Endothelial cell of hepatic sinusoid (primary cell): ENCODE measurements at regions not wholly inside any gene's neighbourhood (a gene's known extent, or its start where the extent isn't known, plus 50 kb on each side); places are given as distances from the start of the nearest gene placed in this dataset.

ENCODE experiments used
- in situ Hi-C: cut with HindIII; loops from 2 replicates; pipeline ENCODE4 v1.10.0; 2017; ENCODE audit warnings: low sequenced_read_pairs

DNA sequence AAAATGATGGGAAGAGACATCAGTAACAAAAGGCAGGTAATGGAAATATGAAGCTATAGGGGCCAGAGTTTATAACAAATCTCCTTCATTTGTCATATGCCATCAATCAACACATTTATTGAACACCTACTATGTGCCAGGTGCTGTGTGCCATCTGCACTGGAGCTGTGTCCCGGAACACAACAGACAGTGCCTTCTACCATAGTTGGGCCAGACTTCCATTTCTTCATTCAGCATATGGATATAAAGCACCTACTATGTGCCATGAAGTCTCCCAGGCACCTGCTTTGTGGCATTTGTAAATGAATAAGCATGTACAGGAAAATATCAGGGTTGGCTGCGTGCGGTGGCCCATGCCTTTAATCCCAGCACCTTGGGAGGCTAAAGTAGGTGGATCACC, 112.5 kb upstream of the ERCC6L2 start:
- in situ Hi-C loops = no loop called here

DNA sequence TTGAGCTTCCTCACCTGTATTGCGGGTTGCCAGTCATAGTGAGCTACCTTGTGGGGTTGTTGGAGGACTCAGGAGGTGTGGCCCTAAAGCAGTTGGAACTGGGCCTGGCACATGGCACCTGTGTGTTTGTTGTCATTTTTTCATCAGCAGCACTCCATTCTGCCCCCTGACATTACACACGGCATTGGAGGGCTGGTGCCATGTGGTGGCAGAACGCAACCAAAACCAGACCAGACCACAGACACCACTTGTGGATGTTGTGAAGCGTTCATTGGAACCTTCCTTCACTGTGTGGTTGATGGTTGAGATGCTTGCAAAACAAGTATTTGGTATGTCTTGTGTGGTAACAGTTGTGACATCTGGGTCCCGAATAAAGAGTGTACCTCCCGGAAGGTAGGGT, 113.2 kb upstream of the ERCC6L2 start:
- in situ Hi-C loops = no loop called here

DNA sequence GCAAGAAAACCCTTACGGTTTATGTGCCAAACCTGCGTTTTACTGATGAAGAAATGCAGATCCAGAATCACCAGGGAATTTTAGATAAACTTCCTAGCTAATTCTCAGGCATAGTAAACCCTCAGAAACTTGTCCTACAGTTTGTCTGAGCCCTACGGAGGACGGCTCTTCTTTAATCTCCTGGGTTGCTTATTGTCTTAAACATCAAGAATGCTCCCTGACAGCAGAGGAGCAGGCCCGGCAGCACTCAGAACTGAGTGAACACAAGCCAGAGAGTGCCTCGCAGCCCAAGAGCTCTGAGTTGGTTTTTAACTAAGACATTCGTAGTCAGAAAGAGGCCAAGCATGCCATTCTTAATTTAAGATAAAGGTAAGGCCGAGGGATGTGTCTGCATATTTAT, 114.7 kb upstream of the ERCC6L2 start:
- in situ Hi-C loops = no loop called here

DNA sequence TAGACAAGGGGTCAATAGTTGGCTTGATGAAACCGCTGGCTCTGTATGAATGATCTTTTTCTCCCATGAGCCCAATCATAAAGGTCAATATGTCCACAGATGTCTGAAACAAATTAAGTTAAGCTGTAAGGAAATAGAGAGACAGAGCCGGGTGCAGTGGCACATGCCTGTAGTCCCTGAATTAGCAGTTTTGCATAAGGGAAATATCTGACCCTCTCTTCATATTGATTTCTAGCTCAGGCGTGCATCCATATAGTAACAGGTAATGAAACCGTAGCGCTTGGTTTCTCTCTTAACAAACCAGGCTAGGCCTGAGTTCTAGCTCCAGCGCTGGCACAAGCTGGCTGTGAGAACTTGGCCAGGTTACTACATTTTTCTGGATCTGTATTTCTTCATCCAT, 118.1 kb upstream of the ERCC6L2 start:
- in situ Hi-C loops = no loop called here

DNA sequence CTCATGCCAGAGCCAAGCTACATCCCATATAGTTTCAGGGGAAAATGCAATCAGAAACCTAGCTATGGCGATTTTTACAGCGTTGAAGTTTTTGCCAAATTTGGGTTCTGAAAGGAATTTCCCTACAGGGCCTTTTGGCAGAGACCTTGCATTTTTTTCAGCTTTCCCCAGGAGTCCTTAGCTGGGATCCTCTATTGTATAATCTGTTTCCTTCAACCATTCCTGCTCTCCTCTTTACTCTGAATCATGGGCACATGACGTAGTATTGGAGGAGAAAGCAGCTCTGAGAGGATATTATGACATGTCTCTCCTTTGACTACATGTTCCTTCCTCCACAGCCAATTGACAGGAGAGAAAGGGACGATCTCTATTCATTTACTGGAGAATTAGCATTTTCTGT, 118.5 kb upstream of the ERCC6L2 start:
- in situ Hi-C loops = no loop called here

DNA sequence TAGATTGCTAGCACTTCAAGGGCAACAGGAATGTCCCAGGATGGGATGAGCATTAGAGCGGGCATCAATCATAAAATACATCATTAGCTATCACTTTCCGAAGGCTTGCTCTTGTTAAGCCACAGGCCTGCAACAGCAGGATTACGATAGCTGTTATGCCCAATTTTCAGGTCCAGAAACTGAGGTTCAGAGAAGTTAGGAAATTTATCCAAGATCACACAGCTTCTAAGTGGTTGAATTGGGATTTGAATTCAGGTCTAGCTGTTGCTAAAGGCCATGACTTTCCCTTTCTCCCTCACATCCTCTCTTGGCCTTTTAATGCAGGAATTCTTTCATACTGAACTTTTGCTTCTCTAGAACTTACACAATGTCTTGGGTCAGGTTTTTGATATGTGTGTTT, 119.4 kb upstream of the ERCC6L2 start:
- in situ Hi-C loops = no loop called here

DNA sequence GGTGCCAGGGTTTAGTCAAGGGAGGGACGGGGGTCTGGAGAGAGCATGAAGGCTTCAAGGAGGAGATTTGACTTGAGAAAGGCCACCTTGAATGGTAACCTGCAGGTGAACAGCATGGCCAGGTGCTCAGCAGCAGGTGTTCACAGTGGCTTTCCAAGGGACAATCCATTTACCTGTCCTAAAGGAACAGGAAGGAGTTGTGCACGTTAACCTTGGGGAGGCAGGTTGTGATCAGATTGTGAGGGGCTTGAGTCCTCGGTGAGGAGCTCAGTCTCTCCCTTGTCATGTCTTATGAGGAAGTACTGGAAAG, 120.1 kb upstream of the ERCC6L2 start:
- in situ Hi-C loops = no loop called here

DNA sequence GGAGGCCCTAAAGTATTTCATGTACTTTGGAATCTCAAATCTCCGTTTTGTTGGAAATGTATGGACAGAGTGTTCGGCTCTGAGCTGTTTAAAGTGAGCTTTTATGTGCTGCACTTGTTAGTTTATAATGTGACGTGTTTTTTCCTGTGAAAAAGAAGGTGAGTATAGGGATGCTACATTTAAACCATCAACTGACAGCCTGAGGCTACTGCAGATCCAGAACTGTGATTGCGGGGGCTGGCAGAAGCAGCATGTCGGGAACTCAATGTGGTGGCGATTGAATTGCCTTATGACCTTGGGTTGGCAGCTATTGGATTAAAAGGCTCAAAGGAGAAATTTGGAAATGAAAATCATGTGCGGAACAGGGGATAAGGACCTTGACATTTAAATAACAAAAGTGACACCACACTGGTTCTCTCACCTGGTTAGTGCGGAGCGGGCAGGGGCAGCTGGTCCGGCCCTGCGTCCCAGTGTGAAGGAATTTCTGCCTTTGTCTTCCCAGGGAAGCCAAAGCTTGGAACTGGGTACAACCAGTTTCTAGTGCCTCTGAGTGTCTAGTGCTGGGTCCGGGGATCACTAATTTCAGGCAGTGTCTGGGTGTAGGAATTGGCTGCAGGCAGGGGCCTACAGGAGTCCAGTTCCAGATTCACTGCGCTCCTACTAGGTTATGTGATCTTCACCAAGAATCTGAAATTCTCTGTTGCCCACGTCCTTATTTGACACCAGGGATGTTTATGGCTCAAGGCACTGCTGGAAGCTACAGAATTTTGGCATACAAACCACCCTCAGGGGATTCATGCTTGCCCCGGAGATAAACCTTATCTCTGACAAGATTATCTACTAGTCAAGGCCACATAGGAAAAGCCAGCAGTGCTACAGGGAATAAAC, 120.7 kb upstream of the ERCC6L2 start:
- in situ Hi-C loops = no loop called here

DNA sequence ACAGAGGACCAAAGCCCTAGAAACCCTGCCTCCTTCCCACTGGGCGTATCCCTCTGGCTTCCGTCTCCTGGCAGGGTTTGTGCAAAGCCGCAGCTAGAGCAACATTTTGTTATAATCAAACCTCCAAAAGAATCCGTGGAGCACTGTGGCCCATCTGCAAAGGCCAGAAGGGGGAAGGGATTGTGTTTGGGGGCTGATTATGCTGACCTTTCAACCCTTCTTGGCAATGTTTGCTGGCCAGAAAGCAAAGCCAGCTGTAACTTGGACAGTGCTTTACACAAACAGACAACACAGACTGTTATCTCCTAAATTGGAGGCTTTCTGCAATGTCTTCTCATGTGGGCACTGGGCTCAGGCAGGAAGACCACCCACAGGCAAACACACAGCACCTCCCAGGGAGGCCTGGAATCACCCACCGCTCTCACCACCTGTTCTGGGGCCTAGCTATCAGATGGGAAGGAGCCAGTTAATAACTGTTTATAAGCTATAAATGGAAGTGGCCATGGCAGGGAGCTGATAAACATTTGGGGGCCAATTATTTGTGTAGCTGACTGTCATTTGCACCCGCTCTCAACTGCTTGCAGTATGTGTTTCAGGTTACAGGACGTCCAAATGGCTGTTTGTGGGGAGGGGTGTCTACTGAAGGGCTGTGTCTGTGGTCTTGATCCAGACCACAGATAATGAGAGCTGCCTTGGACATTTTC, 121.6 kb upstream of the ERCC6L2 start:
- in situ Hi-C loops = no loop called here

DNA sequence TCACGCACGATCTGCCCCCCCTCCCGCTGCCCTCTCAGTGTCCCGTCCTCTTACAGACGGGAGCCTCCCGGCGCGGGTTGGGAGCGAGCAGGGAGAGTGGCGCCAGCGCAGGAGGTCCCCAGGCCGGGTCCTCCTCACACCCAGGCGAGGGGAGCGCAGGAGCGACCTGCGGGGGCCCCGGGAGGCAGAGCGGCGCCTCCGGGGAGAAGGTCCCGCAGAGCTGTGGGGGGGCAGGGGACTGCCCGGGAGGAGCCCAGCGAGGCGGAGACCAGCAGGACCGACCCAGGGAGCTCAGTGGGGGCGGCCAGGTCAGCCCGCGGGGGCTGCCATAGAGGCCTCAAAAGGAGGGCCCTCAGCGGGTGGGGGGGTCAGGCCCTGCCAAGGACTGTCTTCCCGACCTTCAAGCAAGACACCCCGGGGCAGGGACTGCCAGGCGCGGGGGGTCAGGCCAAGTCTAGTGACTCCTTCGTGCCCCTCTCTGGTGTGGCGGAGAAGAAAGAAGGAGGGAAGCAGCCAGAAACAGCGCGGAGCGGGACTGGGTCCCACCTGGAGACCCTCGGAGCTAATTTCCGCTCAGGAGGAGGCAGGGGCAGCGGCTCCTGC, 123.3 kb upstream of the ERCC6L2 start:
- in situ Hi-C loops = no loop called here

DNA sequence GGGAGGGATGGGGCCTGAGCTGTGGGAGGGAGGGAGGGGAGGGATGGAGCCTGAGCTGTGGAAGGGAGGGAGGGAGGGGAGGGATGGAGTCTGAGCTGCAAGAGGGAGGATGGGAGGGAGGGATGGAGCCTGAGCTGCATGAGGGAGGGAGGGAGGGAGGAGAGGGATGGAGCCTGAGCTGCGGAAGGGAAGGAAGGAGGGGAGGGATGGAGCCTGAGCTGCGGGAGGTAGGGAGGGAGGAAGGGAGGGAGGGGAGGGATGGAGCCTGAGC, 124.0 kb upstream of the ERCC6L2 start:
- in situ Hi-C loops = no loop called here

DNA sequence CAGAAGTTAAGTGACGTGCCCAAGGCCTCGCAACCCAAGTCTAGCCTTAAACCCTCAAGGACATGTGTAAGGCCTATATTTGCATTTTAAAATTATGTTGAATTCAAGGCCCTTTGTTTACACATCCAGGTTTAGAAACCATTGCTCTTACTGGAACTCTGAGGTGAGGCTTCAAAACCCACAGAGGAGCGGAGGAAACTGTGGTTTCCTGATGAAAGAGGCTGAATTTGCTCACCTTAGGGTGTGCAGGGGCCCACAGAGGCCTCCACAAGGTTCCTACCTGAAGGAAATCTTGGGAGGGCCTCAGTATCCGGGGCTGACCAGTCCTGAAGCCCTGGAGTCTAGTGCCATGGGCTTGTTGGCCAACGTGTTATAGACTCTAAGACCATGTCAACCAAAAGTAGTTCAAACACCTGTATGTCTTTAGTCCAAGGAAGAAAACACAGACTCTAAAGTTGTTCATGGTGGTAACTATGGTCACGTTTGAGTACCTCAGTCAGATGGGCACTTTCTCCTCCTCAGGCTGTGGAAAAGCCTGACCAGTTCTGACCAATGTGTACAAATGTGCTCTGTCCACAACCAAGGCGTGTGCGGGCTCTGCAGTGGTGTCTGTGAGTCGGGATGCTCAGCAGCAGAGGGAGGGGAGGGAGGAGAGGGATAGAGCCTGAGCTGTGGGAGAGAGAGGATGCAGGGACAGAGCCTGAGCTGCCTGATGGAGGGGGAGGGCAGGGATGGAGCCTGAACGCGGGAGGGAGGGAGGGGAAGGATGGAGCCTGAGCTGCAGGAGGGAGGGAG, 124.6 kb upstream of the ERCC6L2 start:
- in situ Hi-C loops = no loop called here

DNA sequence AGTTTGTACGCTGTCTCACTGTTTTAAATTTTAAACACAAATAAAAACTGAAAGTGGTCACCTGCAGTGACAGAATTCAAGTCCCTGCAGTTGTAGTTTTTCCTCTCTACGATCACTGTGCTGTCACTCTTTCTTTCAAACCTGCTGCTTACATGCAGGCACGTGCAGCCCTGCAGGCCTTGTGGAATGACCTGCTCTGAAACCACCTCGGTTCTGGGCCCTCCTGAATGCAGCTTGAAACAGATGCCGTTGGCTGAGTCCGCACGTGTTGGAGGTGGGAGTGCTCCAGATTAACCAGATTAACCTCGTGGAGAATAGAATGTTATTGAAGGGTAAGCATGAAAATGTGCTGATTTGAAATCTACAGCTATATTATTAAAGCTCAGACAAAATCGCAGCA, 126.0 kb upstream of the ERCC6L2 start:
- in situ Hi-C loops = no loop called here

DNA sequence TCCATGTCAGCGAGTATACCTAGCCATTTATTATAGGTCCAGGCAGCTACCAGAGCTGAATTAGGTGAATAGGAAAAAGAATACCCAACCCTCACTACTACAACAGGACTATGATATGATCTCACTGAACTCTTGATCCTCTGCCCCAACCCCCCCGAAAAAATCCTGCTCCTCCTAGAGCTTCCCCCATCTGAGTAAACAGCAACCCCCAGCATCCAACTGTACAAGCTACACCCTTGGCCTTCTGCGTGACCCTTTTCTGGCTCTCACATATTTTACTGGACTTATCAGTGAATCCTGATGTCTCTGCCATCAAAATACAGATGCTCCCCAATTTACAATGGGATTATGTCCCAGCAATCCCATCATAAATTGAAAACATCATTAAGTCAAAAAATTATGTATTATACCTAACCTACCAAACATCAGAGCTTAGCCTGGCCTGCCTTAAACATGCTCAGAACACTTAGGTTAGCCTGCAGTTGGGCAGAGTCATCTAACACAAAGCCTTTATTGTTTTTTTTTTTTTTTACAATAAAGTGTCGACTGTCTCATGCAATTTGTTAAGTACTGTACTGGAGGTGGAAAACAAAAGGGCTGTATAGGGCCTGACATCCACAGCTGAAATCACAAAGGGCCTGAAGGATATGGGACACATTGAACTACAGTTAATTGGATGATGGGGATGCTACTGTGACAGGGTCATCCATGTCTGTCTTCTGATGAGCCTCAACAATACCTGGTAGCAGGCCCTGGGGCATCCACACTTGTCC, 128.9 kb upstream of the ERCC6L2 start:
- in situ Hi-C loops = no loop called here

DNA sequence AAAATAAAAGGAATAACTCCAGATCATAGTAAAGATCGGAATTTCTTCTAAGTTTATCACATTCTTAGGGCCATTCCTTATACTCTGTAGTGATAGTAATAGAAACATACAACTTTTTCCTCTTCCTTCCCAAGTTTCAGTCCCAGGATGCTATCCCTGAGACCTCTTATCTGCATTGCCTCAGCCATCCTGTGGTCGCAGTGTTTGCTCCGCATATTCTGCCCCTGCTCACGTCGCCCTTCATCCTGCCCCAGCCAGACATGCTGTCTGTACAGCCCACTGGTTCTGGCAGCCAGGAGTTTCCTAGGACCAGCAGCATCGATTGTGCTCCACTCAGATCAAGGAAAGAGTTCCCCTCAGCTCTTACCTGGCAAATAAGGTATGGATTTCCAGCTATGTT, 132.7 kb upstream of the ERCC6L2 start:
- in situ Hi-C loops = no loop called here

DNA sequence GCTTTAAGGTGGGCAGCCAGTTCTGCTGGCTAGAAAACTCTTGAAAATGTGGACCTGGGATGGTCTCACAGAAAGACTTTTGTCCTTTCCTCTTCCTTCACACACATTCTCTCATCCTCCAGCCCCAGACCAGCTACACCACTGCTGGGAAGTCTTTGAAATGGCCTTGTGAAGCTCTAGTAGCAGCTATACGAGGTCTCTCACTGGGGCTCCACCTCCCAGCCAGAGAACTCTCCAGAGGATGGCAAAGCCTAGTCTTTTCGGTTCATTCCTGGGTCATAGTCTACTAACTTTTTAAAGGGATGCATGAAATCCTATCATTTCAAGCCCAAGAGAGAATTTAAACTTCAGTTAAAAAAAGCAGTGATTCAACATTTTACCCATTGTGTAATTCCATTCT, 133.9 kb upstream of the ERCC6L2 start:
- in situ Hi-C loops = no loop called here

DNA sequence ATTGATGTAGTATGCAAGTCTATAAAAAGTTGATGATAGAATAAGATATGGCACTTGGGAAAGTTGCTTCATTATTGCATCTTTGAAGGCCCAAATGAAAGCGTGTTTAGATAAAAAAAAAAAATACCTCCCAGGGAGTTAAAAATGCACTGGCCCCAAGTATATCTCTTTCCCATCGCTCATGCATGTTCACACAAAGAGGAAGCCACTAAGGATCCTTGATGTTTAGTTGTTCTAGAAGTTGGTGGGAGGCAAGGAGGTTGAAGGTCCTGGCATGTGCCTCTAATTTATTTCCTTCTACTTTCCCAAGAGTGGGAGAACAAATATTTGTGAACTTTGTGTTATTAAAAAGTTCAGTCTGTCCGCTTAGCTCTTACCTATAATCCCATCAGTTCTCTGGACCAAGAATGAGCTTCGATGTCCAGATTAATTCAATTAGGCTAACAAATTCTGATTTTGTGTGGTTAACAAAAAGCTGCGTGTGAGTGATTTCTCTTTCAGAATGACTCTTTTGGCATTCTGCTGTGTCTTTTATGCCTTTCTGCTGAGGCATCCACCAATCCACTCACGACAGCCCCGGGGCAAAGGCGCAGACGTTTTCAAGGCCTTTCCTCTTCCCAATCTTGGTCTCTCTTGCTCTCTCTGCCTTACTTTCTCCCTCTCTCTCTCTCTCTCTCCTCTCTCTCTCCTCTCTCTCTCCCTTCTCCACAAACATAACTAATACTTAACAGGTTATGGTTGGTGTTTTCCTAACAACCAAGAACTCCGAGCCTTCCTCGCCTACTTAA, 135.1 kb upstream of the ERCC6L2 start:
- in situ Hi-C loops = no loop called here

DNA sequence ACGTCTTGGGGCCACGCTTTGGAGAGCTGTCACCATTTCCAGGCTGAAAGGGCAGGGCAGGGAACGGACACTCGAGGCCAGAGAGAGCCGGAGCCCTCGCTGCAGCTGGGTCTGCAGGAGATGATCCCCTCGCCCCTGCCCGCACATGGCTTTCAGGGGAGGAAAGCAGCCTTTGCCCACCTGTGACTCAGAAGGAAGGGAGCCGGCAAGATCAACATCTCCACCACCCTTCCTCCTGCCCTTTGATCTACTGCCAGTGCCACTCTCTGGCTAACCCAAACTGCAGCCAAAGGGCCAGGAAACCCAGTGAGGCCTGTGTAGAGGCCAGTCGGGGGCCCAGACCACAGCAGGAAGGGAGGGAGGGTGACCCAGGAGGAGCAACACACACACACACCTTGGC, 137.1 kb upstream of the ERCC6L2 start:
- in situ Hi-C loops = no loop called here

DNA sequence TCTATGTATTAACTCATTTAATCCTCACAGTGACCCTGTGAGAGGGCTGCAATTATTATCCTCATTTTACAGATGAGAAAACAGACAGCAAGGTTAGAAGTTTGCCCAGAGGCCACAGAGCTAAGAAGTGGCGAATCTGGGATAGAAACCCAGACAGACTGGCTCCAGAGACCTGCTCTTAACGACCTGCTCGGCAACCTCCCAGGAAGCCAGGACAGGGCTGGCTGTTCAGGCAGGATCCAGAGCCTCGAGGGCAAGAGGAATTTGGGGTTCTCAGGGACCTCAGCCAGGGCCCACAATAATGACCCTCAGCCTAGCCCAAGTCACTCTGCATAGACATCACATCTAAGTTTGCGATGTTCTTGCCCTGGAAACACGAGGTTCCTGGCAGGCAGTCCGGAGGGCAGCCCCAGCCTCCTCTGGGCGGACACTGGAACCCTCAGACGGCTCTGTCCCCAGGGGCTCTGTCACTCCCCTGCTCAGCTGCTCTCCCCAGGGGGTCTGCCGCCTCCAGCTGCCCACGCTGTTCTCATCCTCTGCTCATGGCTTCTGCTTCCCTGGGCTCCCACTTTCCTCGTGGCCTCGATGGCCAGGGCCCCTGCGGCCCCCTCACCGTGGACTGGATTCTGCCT, 138.5 kb upstream of the ERCC6L2 start:
- in situ Hi-C loops = no loop called here

DNA sequence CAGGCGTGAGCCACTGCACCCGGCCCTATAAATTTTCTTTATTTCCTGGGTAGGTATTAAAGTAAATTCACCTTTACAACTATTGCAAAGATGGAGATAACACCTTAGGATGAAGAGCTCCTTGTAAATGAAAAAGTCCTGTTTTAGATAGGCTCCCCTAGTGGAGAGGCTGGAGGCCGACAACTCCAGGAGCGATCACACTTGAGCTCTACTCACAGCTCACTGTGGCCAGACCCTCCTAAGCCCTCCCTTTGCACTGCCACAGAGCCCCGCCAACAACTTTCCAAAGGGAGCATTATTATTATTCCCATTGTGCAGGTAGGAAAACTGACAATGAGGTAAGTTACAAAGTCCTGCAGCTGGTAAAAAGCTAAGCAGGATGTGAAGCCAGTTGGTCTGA, 139.1 kb upstream of the ERCC6L2 start:
- in situ Hi-C loops = no loop called here
